ENCODE measurements at regions not wholly inside any gene's neighbourhood (a gene's known extent, or its start where the extent isn't known, plus 50 kb on each side); places are given as distances from the start of the nearest gene placed in this dataset.

DNA sequence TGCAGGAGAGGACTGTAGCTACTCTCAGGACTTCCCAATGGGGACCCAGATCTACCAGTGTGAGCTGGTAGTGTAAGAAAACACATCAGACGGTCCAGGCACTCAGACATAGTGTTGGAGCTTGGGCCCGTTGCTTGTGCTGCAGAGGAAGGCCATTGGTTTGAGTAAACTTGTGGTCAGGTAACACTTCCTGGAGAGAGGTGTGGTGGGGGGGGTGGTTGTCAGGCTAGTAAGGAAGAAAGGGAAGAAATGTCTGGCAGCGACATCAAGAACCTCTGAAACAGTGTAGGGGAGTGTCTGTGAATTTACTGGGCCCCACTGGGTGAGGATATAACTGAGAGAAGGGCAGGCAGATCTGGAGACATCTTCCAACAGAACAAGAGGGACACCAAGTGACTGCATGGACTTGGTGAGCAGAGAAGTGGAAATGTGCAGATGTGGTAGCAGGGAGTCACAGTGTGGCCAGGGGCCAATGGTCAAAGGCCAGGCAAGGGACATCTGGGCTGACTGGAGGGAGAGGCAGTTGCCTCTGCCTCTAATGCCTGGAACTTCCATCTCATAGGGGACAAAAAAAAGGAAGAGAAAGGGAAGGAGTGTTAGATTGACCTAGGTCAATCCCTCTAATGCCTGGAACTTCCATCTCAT, 63.7 kb upstream of the MRPS22 start:
- DNase-seq (ENCODE audit: low read depth) = no peak

DNA sequence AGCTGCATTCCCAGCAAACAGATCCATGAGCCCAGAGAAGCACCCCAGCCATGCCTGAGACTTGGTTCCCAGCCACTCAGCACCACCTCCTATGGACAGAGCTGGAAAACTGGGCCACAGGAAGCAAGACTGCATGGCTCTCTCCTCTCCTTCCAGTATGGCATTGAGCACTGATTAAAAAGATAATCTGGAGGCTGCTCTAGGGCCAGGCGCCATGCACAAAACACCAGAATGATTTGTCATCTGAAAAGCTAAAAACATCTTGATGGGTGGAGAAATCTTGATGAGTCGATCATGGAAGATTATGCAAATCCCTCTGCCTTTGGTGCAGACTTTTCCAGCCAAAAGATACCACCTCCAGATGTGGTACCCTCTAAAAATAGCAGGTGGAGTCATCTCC, 62.7 kb upstream of the MRPS22 start:
- DNase-seq (ENCODE audit: low read depth) = no peak

DNA sequence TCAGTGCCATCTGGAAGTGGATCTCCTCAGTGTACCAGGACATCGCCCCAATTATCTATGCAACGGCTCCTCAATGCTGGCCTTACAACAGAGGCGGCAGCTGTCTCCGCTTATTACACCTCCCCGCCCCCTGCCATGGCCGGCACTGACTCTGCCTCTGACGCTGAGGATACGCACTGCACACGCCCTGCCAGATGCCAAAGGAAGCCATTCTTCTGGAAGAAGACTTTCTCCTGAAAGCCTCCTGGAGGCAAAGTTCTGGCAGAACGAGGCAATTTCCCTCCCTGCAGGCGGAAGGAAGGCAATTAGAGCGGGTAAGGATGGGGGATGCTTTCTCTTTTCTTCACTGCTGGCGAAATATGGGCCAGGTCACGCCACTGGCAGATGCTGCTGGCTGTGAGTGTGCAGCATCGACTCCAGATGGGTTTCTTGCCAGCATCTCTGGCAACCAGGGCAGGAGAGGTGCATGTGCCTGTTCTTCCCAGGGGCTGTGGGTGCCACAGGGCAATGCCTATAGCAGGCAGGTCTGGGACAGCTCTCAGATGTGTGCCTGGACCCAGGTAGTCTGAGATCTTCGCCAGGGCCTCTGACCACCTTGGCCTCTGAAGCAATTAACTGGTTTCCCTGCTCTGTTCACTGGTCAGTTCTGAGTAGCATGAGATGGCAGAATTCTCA, 62.2 kb upstream of the MRPS22 start:
- no peak for DNase-seq (ENCODE audit: low read depth)

DNA sequence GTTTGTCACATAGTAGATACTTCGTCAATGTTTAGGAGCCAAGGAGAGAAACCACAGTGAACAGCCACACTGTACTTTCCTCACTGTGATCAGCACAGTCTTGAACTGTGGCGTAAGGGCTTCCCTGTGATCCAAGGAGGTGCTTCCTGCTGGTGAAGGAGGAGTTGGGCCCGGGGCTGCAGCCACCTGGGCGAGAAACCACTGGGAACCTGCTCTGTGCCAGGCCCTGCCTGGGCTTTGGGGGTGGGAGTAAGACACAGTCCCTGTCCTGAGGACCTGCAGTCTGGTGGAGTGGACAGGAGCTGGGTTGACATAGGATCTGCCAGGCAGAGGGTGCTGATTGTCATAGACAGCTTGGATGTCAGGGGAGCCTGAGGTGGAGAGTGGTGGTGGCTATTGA, 60.5 kb upstream of the MRPS22 start:
- no peak for DNase-seq (ENCODE audit: low read depth)

DNA sequence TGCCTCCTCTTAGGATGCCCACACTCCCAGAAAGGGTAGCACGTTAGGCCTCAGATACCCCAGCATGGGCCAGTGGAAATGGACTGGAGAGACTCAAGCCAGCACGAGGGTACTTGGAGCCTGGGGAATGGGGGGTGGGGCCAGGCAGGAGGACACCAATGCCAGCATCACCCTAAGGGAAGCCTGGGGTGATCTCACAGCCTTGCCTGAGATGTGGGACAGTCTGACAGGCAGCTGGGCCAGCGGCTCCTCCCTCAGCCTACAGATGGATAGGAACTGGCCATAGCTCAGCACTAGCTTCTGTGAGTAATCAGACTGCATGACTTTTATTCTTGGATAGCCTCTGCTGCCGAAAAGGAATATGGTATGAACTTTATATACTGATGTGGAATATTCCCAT, 59.6 kb upstream of the MRPS22 start:
- DNase-seq (ENCODE audit: low read depth) = no peak

DNA sequence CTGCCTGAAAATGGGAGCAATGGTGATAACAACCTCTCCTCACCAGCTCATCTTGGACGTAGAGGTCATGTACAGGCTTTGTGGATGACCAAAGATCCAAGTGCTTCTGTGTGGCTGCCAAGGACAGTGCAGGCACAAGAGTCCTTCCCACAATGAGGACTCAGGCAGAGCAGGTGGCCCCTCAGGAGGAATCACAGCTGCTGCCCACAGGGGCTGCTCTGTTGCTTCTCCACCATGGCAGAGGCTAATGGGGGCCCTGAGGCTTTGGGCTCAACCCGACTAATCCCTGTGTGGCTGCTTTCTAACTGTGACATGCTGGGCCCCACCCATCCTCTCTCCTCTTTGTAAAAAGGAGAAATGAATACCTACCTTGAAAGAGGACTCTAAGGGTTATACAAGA, 58.1 kb upstream of the MRPS22 start:
- no peak for DNase-seq (ENCODE audit: low read depth)

DNA sequence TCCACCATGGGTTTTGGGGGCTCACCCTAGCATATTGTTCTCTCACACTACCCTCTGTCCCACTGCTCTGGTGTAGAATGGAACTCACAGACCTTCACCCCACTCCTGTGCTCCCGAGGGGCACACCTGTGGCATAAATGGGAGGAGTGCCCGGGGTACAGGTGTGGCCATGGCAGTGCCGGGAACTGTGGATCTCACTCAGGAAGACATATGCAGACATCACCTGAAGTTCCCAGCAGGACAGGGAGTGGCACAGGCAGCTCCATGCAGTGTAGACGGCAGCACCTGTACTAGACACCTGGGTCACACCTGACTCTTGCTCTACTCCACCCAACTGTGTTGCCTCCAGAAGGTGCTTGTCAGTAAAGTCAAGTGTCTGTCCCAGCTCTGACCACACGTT, 57.6 kb upstream of the MRPS22 start:
- DNase-seq (ENCODE audit: low read depth) = no peak

DNA sequence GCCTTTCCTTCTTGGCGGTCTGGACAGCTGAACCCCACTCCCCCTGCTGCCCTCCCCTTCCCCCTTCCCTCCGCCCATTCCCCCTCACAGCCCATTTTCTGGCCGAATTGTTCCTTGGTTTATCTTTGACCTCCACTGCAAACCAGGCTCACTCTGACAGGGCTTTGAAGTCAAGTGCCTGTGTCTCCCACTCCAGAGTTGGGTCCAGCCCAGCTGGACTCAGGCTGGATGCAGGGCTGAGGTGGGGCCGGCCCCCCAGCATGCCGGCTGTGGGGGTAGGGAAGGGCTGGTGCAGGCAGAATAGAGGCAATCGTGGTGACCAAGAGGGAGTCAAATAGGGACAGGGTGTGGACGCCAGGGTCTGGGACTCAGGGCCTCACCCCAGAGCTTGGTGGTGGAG, 57.0 kb upstream of the MRPS22 start:
- no peak for DNase-seq (ENCODE audit: low read depth)

DNA sequence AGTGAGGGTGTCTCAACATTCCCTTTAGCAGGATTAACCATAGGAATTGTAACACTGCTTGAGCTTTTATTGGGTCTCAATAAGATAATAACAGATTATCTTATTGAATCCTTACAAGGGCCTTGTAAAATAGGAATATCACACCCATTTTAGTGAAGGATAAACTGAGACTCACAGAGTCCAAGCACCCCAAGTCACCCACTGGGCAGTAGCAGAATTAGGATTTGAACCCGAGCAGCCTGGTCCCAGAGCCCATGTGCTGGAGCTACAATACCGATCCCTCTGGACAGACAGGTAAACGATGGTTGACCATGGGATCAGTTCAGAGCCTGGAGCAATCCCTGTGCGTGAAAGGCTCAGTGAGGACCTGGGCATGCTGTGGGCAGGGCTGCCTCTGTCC, 56.3 kb upstream of the MRPS22 start:
- DNase-seq (ENCODE audit: low read depth) = no peak

DNA sequence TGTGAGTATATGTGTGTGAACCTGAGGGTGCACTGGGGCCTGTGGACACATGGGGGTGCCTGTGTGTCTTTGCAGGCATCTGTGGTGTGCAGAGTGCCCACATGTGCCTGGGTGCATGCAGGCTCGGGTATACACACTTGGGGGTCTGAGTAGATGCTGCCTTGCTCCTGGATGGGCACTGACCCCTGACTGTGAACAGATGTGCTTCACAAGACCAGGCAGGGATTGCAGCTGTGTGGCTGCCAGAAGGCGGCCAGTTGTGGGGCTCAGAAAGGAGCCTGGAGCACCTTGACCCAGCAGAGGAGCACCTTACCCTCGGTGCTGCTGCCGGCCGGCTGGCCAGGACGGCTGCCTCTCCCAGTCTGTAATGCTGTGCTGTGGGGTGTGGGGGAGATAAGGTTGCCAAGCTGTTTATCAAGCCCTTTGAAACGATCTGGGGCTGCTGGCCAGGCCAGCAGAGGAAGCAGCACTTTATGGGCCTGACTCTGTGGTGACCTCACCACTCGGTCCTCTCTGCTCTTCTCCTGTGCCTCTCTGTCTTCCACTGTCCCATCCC, 55.5 kb upstream of the MRPS22 start:
- peak; percentile 46 for DNase-seq (ENCODE audit: low read depth)

DNA sequence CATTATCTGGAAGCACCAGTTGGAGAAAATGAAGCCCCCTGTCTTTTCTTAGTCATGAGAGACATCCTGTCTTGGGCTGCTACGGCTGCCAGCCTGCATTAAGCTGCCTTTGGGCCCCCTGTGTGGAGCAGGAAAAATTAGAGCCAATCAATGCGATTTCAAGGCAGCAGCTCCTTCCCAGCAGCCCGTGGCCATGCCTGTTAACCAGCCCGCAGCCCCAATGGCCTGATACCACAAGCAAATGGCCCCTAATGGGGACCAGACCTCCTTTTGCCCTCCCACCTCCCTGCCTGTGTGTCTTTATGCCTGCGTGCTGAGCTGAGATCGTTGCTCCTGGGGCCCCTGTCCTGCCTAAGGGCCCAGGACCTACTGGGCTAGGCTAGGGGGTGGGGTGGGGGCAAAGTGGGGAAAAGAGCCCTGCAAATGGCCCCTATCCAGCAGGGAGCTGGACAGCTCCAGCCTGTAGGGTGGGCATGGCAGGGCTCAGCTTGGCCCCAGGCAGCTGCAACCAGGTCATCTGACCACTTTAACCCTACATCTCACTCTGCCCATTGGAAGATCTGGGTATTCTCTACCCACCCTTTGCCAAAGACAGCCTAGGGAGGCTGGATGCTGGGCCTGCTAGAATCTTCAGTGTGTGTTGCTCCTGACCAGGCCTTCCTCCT, 53.8 kb upstream of the MRPS22 start:
- DNase-seq (ENCODE audit: low read depth) = no peak

DNA sequence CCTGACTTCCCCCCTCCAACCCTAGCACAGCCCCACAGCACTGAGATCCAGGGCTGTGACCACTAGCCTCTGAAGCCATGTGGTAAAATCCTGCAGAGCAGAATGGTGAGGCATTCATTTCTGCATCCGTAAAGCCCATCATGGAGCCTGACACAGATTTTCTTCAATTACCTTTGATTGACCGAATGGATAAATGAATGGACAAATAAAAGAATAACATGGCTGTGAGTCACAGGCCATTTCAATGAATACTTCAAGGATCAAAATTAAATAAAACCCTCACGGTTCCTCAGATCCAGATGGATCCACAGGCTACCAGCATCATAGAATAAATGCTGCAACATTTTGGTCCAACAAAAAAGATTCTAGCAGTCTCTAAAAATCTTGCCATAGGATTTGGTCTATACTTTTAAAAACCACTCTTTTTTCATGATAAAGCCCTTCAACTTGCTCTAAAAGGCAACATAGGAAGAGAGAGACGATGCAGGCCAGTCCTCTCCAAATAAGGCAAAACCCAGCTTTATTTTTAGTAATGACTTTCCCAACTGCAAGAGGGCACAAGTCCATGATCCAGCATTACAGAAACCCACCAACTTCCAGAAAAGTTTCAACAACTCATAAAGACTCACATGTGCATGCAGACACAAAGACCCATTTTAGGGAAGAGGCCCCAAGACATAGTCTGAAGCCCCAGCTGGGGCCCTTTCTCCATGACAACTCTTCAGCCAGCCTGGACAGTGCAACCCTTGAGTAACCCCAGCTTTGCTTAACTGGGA, 52.4 kb upstream of the MRPS22 start:
- no peak for DNase-seq (ENCODE audit: low read depth)

DNA sequence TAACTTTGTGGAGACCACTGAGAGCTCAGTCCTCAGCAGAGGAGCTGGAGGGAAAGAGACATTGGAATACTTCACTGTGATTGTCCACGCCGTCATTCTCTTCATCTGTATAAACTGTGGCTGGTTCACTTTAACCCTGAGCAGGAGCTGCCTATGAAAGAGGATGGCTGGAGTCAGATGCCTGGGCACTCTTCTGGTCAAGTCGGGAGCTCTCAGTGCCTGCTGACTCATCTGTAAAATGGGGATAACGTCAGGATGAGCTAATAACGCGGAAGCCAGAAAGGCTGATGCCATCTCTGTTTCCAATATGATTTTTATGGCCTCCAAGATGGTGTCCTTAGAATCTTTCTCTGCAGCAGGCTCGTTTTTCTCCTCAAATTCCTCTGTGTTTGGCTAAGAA, 51.6 kb upstream of the MRPS22 start:
- DNase-seq (ENCODE audit: low read depth) = no peak

DNA sequence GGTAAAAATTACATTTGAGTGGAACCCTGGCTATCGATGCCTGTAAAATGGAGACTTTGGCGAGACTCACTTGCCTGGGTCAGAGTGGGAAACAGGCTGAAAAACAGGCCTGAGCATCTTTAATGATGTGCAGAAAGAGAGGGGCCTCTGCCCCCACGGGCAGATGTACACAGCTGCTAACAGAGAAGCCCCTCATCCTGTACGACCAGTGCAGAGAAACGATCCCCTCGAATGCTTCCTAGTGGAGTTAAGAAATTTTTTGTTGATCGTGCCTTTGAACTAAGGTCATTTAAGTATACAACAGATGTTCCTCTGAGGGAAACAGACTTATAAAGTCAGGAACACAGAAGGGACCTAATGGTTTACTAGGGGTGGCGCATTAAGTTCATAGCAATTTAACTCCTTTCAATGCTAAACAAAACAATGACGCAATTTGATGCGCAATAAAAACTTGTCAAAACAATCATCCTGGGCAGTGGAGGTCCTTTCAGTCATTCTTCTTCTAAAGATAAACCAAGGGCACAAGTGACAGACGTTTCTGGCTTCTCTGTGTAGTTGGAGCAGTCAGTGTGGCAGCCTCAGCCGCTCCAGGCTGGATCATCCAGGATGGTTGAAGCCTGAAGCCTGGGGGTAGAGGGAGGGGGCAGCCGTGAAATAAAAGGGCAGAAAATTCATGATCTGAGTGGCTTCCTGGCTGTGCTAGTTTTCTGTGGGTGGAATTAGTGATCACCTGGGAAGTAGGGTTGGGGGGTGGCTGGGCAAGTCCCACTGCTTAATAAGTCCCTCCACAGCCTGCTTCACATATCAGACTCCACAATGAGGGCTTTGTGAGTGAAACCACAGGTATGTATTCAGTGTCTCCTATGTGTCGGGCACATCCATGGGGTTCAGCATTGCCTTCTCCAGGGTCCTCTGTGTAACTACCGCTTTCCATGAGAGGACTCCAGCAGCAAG, 50.8 kb upstream of the MRPS22 start:
- DNase-seq (ENCODE audit: low read depth) = no peak

DNA sequence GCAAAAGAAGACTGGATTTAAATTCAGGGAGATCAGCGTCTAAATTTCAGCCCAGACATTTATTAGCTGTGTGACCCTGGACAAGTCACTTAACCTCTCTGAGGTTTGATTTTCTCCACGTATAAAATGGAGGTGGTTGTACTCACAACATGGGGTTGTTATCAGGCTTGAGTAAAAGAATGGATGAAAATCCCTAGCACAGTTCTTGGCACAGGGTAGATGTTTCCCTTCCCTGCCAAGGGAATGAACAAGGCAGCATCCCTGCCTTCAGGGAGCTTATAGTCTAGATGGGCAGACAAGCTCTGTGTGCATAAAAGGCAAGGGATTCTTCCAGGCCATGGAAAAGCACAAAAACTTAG, 50.2 kb upstream of the MRPS22 start:
- DNase-seq (ENCODE audit: low read depth) = no peak
